PC-3 (cell line): ENCODE measurements at regions not wholly inside any gene's neighbourhood (a gene's known extent, or its start where the extent isn't known, plus 50 kb on each side); places are given as distances from the start of the nearest gene placed in this dataset.

Source experiments
- EZH2 ChIP-seq: fragments of 300-600 bp; sonication (generic); IDR thresholded peaks from one replicate; pipeline ENCODE4 v1.6.1; 2017; ENCODE audit warnings: antibody characterized with exemption, mild to moderate bottlenecking, low read length; ENCODE audit not compliant: unreplicated experiment
- EZH2phosphoT487 ChIP-seq: fragments of 300-600 bp; sonication (generic); IDR thresholded peaks from 2 replicates; pipeline ENCODE4 v1.6.1; 2018; ENCODE audit warnings: mild to moderate bottlenecking, antibody characterized with exemption, low read length, borderline replicate concordance

DNA sequence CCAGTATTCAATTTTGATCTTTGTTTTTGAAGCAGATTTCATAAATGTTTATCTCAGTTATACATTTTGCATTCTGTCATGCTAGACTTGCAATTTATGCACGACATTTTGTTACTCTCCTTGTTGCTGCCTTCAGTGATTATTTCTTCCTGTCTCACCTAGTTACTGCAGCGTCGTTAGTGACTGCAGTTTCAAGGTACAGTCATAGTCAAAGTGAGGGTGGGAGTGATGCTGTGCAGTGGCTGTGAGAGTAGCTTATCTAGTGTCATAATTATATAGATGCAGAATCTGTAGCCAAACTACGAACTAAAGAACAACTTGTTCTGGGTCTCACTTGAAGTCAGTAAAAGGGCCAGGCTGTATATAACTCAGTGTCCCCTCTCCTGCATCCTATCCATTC lies 69.8 kb downstream of the GPR101 start:
- no peak for TF ChIP-seq EZH2phosphoT487
- no peak for TF ChIP-seq EZH2
